NCI-H345 treated with DMSO at 0.1 percent for 48 hours (cell line): ENCODE measurements at regions not wholly inside any gene's neighbourhood (a gene's known extent, or its start where the extent isn't known, plus 50 kb on each side); places are given as distances from the start of the nearest gene placed in this dataset.
"Not testable (repeated sequence)": the region's sequence is repeated elsewhere in the genome, so short reads cannot be mapped to it uniquely, and the experiment has no call there.

ENCODE experiments used
- DNase-seq: peaks from one replicate; lab custom pipeline; 2025; ENCODE audit not compliant: unreplicated experiment; lab: John Stamatoyannopoulos, UW

DNA sequence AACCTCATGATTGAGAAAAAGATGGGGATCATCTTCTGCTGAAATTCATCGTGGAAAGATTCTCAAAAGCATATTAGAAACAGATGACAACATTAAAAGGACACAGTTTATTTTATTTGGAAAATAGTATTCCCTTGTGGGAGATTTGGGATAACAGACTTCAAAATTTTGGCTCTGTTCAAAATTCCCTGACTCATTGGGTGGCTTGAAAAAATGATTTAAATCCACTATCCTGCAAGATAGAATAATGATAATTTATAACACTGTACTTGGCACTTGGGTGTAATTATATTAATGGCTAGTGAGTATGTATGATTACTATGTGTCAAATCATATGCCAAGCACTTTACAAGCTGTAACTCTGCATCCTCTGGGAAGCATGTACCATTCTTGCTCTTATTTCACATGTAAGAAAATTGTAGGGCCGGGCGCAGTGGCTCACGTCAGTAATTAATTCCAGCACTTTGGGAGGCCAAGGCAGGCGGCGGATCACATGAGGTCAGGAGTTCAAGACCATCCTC lies 128.8 kb downstream of the LMNTD1 start:
- no peak for DNase-seq

GRCh38 chr12:25423355-25424050 lies 129.6 kb downstream of the LMNTD1 start:
- DNase-seq: no peak

GRCh38 chr12:25422241-25422640 lies 130.8 kb downstream of the LMNTD1 start:
- no peak for DNase-seq

GRCh38 chr12:25421651-25422167 lies 131.4 kb downstream of the LMNTD1 start:
- no peak for DNase-seq

DNA sequence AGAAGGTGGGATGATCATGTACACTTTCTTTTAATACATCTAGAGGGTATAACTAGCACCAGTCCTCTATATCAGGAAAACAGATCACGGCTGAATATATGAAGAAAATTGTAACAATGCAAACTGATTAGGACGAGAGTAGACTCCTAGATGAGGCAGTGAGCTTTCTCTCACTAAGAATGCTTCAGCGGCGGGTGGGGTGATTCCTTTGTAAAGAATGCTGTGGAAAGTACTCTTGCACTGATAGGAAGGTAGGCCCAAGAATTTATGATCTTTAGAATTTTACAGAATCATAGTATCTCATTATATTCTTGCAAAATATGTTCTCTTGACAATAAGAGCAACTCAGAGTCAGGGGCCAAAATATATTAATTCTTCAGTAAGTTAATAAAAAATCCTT lies 133.0 kb downstream of the LMNTD1 start:
- no peak for DNase-seq

DNA sequence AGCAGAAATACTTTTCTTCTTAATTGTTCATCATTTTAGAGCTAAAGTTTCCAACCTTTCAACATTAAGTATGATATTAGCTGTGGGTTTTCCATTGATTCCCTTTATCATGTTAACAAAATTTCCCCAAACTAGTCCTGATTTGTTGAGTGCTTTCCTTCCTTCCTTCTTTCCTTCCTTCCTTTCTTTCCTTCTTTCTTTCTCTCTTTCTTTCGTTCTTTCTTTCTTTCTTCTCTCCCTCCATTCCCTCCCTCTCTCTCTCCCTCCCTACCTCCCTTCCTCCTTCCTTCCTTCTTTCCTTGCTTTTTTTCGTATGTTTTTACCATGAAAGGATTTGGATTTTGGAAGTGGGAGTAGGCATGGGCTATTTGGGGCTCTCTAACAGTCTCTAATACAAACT lies 133.5 kb downstream of the LMNTD1 start:
- DNase-seq: no peak

GRCh38 chr12:25417071-25417470 lies 136.0 kb downstream of the LMNTD1 start:
- no peak for DNase-seq

- no peak for DNase-seq
Observed at GRCh38 chr12:25416516-25416915, 136.6 kb downstream of the LMNTD1 start.

GRCh38 chr12:25415004-25415403 lies 138.1 kb downstream of the LMNTD1 start:
- DNase-seq: no peak

GRCh38 chr12:25412735-25413134 lies 140.3 kb downstream of the LMNTD1 start:
- DNase-seq: no peak

- DNase-seq: no peak
Observed at GRCh38 chr12:25404955-25405354, 148.1 kb downstream of the LMNTD1 start.

DNA sequence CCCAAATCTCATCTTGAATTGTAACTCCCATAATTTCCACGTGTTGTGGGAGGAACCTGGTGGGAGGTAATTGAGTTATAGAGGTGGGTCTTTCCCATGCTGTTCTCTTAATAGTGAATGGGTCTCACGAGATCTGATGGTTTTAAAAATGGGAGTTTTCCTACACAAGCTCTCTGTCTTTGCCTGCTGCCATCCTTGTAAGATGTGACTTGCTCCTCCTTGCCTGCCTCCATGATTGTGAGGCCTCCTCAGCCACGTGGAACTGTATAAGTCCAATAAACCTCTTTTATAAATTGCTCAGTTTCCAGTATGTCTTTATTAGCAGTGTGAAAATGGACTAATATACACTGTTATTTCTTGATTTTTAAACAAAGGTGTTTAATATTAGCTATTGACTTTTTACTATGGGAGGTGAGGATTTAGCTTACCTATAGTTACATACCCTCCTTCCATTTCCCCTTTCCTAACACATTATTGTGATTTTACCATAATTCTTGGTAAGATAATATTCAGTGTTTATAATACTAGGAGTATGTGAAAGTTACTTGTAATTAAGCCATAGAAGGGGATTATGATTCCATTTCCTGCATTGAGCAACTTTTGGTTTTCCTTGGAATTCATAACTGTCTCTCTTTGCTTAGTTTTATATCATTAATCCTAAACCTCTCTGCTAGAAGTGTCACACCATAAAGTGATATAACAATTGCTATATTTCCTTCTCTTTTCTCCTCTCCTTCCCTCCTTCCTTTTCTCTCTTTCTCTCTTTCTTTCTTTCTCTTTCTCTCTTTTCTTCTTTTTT lies 151.0 kb upstream of the KRAS start:
- DNase-seq: no peak

DNA sequence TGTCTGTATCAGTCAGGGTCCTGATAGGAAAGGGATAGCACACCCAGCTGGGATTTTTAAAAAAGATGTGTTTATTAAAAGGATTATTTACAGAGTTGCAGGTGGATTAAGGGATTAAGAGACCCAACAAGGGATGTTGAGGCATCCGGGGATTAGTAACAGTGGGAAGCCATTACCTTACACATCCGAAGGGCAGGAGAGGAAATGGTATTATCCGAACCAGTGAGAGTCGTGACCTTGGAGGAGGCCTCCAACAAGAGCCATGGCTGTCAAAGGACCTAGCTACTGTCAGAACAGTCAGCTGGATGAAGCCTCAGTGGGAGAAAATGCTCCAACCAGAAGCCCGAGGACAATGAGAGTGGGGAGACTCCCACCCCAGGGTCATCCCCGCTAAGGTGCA lies 146.3 kb upstream of the KRAS start:
- no peak for DNase-seq

DNA sequence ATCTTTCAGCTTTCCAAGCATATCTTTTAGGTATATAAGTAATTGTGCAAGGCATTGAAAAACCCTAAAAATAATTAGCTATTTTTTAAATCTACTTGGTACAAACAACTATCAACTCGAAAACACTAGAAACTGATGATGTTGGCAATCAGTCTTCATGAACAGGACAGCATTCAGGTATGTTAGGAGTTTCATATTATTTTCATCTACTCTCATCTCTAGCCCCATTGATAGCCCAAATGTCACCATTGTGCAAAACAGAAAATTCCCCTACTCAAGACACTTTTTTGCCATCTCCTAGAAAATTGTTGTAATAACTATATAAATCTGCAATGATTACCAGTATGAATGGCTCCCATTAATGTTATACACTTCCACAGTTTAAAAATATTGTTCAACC lies 144.5 kb upstream of the KRAS start:
- no peak for DNase-seq

- DNase-seq: not testable (repeated sequence)
Observed at GRCh38 chr12:25394775-25395174, 144.0 kb upstream of the KRAS start.

DNA sequence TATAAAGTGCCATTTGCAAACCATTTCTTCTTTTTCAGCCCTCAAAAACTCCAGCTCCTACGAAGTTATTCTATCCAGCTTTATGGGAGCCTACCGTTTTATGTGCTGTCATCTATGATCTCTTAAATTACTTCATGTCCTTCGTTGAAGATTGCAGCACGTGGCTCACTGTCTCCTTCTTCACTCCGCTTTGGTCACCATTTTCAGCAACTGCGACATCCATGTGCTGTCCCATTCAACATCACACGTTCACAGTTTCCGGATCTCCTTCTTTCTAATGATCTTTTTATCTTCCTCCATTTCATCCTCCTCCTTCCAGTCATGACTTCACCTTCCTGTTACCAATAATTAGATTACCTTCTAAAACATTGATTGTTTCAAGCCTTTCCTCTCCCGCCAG lies 143.3 kb upstream of the KRAS start:
- DNase-seq: no peak

DNA sequence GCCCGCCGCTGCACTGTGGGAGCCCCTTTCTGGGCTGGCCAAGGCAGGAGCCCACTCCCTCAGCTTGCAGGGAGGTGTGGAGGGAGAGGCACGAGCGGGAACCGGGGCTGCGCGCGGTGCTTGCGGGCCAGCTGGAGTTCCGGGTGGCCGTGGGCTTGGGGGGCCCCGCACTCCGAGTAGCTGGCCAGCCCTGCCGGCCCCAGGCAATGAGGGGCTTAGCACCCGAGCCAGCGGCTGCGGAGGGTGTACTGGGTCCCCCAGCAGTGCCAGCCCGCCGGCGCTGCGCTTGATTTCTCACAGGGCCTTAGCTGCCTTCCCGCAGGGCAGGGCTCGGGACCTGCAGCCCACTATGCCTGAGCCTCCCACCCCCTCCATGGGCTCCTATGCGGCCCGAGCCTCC lies 140.6 kb upstream of the KRAS start:
- not testable (repeated sequence) for DNase-seq

DNA sequence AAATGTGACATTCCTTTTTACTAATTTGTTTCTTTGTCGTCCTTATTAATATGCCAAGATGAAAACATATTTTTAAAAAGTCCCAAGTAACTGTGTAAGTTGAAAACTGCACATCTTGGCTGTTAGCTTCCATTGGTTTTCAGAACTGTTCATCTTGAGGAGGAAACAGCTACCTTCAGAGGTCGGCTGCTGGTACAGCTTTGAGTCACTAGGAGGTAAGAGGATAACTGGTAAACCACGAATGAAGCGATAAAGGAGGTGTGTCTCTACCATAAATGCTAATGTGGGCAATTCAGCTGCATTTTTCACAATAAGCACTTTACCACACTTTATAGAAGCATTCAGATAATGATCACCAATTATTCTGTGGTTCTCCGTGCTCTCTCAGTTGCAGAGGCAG lies 137.5 kb upstream of the KRAS start:
- DNase-seq: no peak

DNA sequence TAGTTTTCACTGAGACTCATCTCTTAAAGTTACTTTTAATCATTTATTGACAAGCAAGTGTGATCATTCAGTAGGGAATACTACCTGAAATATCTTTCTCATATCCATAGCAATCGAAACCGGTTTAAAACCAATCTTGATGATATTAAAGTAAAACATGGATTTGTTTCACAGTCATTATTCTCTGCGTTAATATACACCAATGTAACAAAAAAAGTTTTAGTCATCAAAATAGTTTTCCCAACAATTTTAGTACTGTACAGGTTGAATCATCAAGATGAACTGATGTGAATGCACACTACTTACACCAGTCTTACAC lies 137.0 kb upstream of the KRAS start:
- no peak for DNase-seq

DNA sequence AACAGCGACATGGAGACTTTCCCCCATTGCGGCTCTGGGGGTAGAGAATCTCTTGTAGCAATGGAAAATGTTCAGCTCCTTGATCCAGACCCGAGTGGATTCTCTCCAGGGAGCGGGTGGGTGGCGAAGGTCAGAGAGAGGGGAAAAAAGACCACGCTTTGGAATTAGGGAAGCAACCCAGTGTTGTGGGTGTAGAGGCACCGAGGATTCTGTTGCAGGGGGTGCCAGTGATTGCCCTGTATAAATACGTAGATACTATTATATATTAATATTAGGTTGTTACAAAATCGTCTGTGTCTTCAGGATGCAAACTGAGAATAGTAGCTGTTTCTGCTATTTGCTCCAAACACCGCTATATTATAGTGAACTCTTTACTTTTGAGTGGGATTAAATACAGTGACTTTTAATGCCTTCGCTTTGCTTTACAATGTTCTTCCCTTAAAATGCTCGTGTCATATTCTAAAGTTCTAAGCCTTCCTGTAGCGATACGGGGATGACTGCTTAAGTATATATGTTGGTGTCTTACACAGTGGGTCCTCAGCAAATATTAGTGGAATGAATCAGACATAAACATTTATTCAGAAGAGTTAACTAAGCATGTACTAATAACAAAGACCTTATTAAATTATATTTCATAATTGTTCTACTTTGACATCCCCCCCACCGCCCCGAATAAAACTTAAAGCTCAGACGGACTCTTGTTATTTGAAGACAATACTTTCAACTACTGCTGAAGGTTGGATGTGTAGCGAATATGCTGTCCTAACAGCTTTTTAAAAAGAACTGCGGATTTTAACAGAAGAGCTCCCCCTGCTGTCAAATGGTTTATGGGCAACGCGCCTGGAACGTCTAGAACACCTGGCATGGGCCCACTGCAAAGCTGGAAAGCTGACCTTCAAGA lies 136.4 kb upstream of the KRAS start:
- peak; percentile 89 for DNase-seq

- DNase-seq: no peak
Observed at GRCh38 chr12:25384893-25385248, 134.1 kb upstream of the KRAS start.
